HEK293 (cell line): ENCODE measurements at regions not wholly inside any gene's neighbourhood (a gene's known extent, or its start where the extent isn't known, plus 50 kb on each side); places are given as distances from the start of the nearest gene placed in this dataset.
"Not testable (repeated sequence)": the region's sequence is repeated elsewhere in the genome, so short reads cannot be mapped to it uniquely, and the experiment has no call there.

ENCODE experiments used
- CTCF ChIA-PET: fragments of 350-600 bp; formaldehyde crosslinking; extraction: SDS; loops from one replicate; lab custom pipeline; 2021; ENCODE audit warnings: antibody characterized with exemption; lab: Yijun Ruan, JAX
- POLR2A ChIA-PET: fragments of 300-600 bp; formaldehyde crosslinking; extraction: SDS; loops from one replicate; lab custom pipeline; 2020; ENCODE audit warnings: antibody characterized with exemption, inconsistent platforms; lab: Yijun Ruan, JAX
- H3K27ac ChIP-seq: fragments of 200-500 bp; sonication (Bioruptor generic); 2 replicates; pipeline ENCODE4 v1.5.1; 2014; ENCODE audit warnings: low read depth, low read length, control low read depth, inconsistent platforms; ENCODE audit errors: extremely low read depth
- H3K36me3 ChIP-seq, 2 experiments: fragments of 200-500 bp in 1 of 2; sonication (Bioruptor generic) in 1 of 2; 1 replicate in 1 of 2; 2 replicates in 1 of 2; pipeline ENCODE4 v1.5.1; 2014 to 2017; ENCODE audit warnings: inconsistent platforms in 2 of 2, low read length in 2 of 2; ENCODE audit not compliant: control insufficient read depth in 2 of 2, insufficient read depth in 1 of 2
- H3K4me1 ChIP-seq: fragments of 200-500 bp; sonication (Bioruptor generic); 2 replicates; pipeline ENCODE4 v1.5.1; 2014; ENCODE audit warnings: mild to moderate bottlenecking, low read length, inconsistent platforms; ENCODE audit not compliant: control insufficient read depth, insufficient read depth
- H3K4me3 ChIP-seq: 2 replicates; pipeline ENCODE4 v1.5.1; 2011; ENCODE audit warnings: low read depth, mild to moderate bottlenecking, control low read depth, low read length, moderate library complexity
- H3K9me3 ChIP-seq: fragments of 200-500 bp; sonication (Bioruptor generic); 2 replicates; pipeline ENCODE4 v1.5.1; 2014; ENCODE audit warnings: low read depth, low read length, inconsistent platforms; ENCODE audit not compliant: control insufficient read depth, insufficient read depth
- GFI1B ChIP-seq: fragments of 450-650 bp; formaldehyde crosslinking; IDR thresholded peaks from 2 replicates; pipeline ENCODE4 v1.5.1; 2016; ENCODE audit warnings: missing biosample characterization, missing genetic modification characterization
- HOXA7 ChIP-seq: sonication (generic); formaldehyde crosslinking; IDR thresholded peaks from 2 replicates; pipeline ENCODE4 v1.8.1; 2022; ENCODE audit warnings: missing genetic modification reagents, borderline replicate concordance
- HOXD13 ChIP-seq: sonication (generic); formaldehyde crosslinking; IDR thresholded peaks from 2 replicates; pipeline ENCODE4 v1.8.0; 2022; ENCODE audit warnings: missing genetic modification reagents, borderline replicate concordance
- KLF10 ChIP-seq: fragments of 450-650 bp; IDR thresholded peaks from 2 replicates; pipeline ENCODE4 v1.5.1; 2018; ENCODE audit warnings: missing biosample characterization, mild to moderate bottlenecking, missing genetic modification characterization
- KLF7 ChIP-seq: fragments of 450-650 bp; formaldehyde crosslinking; IDR thresholded peaks from 2 replicates; pipeline ENCODE4 v1.5.1; 2016; ENCODE audit warnings: missing biosample characterization, missing genetic modification characterization, borderline replicate concordance
- KLF8 ChIP-seq: fragments of 450-650 bp; formaldehyde crosslinking; IDR thresholded peaks from 2 replicates; pipeline ENCODE4 v1.5.1; 2016; ENCODE audit warnings: missing biosample characterization, missing genetic modification characterization
- REPIN1 ChIP-seq: fragments of 450-650 bp; formaldehyde crosslinking; IDR thresholded peaks from 2 replicates; pipeline ENCODE4 v1.5.1; 2017; ENCODE audit warnings: missing biosample characterization, missing genetic modification characterization, low read depth
- SETDB1 ChIP-seq: IDR thresholded peaks from one replicate; pipeline ENCODE4 v1.6.1; 2017; ENCODE audit warnings: mild to moderate bottlenecking, low read length, moderate library complexity, mixed read lengths; ENCODE audit not compliant: insufficient read length
- SP7 ChIP-seq: fragments of 450-650 bp; formaldehyde crosslinking; IDR thresholded peaks from 2 replicates; pipeline ENCODE4 v1.5.1; 2016; ENCODE audit warnings: missing biosample characterization, missing genetic modification characterization
- ZNF133 ChIP-seq: fragments of 450-650 bp; formaldehyde crosslinking; IDR thresholded peaks from 2 replicates; pipeline ENCODE4 v1.5.1; 2016; ENCODE audit warnings: missing biosample characterization, missing genetic modification characterization
- ZNF202 ChIP-seq: fragments of 450-650 bp; formaldehyde crosslinking; IDR thresholded peaks from 2 replicates; pipeline ENCODE4 v1.5.1; 2016; ENCODE audit warnings: missing biosample characterization, missing genetic modification characterization, borderline replicate concordance
- ZNF223 ChIP-seq: fragments of 450-650 bp; formaldehyde crosslinking; IDR thresholded peaks from 2 replicates; pipeline ENCODE4 v1.5.1; 2016; ENCODE audit warnings: missing biosample characterization, missing genetic modification characterization
- ZNF248 ChIP-seq: fragments of 450-650 bp; formaldehyde crosslinking; IDR thresholded peaks from 2 replicates; pipeline ENCODE4 v1.5.1; 2017; ENCODE audit warnings: missing biosample characterization, missing genetic modification characterization
- ZNF776 ChIP-seq: fragments of 450-650 bp; formaldehyde crosslinking; IDR thresholded peaks from 2 replicates; pipeline ENCODE4 v1.5.0; 2017; ENCODE audit warnings: missing biosample characterization, missing genetic modification characterization, borderline replicate concordance
- ZNF785 ChIP-seq: fragments of 450-650 bp; formaldehyde crosslinking; IDR thresholded peaks from 2 replicates; pipeline ENCODE4 v1.5.1; 2016; ENCODE audit warnings: missing biosample characterization, missing genetic modification characterization
- ZNF791 ChIP-seq: fragments of 450-650 bp; formaldehyde crosslinking; IDR thresholded peaks from 2 replicates; pipeline ENCODE4 v1.5.1; 2016; ENCODE audit warnings: missing biosample characterization, missing genetic modification characterization
- TF ChIP-seq, protein P1 (sequence below): fragments of 450-650 bp; formaldehyde crosslinking; IDR thresholded peaks from 2 replicates; pipeline ENCODE4 v1.5.1; 2016; ENCODE audit warnings: missing biosample characterization, missing genetic modification characterization
- TF ChIP-seq, protein P2 (sequence below): fragments of 450-650 bp; formaldehyde crosslinking; IDR thresholded peaks from 2 replicates; pipeline ENCODE4 v1.5.1; 2016; ENCODE audit warnings: missing biosample characterization, missing genetic modification characterization, borderline replicate concordance

DNA sequence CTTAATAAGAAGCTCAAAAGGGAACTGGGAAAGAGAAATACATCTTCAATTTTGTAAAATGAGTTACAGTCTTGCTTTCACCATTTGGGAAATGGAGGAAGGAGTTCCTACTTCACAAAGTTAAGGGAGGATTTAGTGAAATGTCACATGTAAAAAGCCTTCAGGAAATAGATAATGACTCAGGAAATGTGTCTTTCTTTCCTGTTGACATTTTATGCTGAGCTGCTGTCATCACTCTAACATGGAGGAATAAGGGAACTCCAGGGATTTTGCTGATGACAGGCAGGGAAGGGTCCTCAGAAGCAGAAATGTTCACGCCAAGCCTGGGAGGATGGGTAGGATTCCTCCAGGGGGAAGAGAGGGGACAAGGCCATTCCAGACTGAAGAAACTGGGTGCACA, 251.1 kb downstream of the USP46 start:
- Histone ChIP-seq H3K4me1 (no peaks in the 10 kb centered on the region), H3K27ac (no peak overlapping the region), H3K4me3 (no peak overlapping the region), H3K9me3 (no peaks in the 10 kb centered on the region), H3K36me3 (no peaks in the 10 kb centered on the region)
- TF ChIP-seq ZNF785 (tag by site-specific recombination) (no peak), ZNF248 (tag by site-specific recombination) (no peak), SP7 (tag by site-specific recombination) (no peak), ZNF133 (tag by site-specific recombination) (no peak), KLF8 (tag by site-specific recombination) (no peak), KLF7 (no peak)
- TF ChIP-seq, protein P1, sequence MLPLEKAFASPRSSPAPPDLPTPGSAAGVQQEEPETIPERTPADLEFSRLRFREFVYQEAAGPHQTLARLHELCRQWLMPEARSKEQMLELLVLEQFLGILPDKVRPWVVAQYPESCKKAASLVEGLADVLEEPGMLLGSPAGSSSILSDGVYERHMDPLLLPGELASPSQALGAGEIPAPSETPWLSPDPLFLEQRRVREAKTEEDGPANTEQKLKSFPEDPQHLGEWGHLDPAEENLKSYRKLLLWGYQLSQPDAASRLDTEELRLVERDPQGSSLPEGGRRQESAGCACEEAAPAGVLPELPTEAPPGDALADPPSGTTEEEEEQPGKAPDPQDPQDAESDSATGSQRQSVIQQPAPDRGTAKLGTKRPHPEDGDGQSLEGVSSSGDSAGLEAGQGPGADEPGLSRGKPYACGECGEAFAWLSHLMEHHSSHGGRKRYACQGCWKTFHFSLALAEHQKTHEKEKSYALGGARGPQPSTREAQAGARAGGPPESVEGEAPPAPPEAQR (tag by site-specific recombination) = no peak
- ChIA-PET CTCF (no interaction called here), POLR2A (no interaction called here)

DNA sequence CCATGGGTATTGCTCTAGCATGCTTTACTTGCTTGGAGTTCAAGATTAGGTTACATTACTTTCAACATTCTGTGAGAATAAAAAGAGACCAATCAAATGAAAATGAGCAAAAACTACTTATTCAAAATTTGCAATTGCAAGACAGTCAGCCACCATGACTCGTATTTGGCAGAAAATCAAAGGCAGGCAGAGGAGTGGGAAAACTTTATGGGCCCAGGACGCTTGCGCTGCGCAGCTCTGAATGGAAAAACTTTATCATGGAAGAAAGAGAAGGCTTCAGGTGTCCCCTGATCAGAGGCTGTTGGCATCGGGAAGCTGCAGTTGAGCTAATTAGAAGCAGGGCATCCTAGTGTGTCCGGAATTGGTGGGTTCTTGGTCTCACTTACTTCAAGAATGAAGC, 250.6 kb downstream of the USP46 start:
- no peaks in the 10 kb centered on the region for H3K9me3 ChIP-seq
- H3K27ac ChIP-seq = no peak overlapping the region
- no peaks in the 10 kb centered on the region for H3K4me1 ChIP-seq
- ChIA-PET CTCF (no interaction called here), POLR2A (no interaction called here)
- no peak overlapping the region for H3K4me3 ChIP-seq
- H3K36me3 ChIP-seq = no peaks in the 10 kb centered on the region
- TF ChIP-seq ZNF202 (tag by site-specific recombination) (no peak), SETDB1 (no peak), KLF10 (tag by site-specific recombination) (no peak), GFI1B (tag by site-specific recombination) (no peak), ZNF791 (tag by site-specific recombination) (no peak), ZNF776 (tag by site-specific recombination) (no peak)

DNA sequence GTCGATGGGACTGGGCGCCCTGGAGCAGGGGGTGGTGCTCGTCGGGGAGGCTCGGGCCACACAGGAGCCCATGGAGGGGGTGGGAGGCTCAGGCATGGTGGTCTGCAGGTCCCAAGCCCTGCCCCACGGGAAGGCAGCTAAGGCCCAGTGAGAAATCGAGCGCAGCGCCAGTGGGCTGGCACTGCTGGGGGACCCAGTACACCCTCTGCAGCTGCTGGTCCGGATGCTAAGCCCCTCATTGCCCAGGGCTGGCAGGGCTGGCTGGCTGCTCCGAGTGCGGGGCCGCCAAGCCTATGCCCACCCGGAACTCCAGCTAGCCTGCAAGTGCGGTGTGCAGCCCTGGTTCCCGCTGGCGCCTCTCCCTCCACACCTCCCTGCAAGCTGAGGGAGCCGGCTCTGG, 249.3 kb downstream of the USP46 start:
- H3K9me3 ChIP-seq, H3K36me3 ChIP-seq, H3K4me3 ChIP-seq, H3K27ac ChIP-seq, POLR2A ChIA-PET, H3K4me1 ChIP-seq: not testable (repeated sequence)
- CTCF ChIA-PET = interaction anchor here (0.6 kb wide), 1 partner anchor 1297 kb away, joined by 3 read pairs; no protein-coding TSS in a partner anchor

DNA sequence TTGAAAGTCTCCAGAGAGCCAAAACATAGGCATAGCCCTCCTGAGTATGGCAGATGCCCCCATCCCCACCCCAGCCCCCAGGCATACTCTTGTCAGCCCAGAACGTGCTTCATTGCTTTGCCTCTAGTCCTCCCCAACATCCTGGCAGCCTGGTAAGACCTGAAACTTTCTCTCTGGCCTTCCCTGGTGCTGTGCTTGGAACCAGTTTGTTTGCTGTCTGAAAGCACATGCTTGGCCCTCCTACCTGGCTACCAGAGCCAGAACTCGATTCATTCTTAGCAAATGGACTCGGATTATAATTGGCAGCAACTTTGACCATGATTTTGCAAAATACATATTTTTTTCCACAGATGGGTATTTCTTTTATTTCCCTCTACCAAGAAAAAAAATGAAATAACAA, 248.1 kb downstream of the USP46 start:
- CTCF ChIA-PET = no interaction called here
- TF ChIP-seq HOXD13 (CRISPR knock-in tag) (no peak), ZNF223 (tag by site-specific recombination) (no peak), HOXA7 (CRISPR knock-in tag) (no peak), REPIN1 (tag by site-specific recombination) (no peak)
- TF ChIP-seq, protein P2, sequence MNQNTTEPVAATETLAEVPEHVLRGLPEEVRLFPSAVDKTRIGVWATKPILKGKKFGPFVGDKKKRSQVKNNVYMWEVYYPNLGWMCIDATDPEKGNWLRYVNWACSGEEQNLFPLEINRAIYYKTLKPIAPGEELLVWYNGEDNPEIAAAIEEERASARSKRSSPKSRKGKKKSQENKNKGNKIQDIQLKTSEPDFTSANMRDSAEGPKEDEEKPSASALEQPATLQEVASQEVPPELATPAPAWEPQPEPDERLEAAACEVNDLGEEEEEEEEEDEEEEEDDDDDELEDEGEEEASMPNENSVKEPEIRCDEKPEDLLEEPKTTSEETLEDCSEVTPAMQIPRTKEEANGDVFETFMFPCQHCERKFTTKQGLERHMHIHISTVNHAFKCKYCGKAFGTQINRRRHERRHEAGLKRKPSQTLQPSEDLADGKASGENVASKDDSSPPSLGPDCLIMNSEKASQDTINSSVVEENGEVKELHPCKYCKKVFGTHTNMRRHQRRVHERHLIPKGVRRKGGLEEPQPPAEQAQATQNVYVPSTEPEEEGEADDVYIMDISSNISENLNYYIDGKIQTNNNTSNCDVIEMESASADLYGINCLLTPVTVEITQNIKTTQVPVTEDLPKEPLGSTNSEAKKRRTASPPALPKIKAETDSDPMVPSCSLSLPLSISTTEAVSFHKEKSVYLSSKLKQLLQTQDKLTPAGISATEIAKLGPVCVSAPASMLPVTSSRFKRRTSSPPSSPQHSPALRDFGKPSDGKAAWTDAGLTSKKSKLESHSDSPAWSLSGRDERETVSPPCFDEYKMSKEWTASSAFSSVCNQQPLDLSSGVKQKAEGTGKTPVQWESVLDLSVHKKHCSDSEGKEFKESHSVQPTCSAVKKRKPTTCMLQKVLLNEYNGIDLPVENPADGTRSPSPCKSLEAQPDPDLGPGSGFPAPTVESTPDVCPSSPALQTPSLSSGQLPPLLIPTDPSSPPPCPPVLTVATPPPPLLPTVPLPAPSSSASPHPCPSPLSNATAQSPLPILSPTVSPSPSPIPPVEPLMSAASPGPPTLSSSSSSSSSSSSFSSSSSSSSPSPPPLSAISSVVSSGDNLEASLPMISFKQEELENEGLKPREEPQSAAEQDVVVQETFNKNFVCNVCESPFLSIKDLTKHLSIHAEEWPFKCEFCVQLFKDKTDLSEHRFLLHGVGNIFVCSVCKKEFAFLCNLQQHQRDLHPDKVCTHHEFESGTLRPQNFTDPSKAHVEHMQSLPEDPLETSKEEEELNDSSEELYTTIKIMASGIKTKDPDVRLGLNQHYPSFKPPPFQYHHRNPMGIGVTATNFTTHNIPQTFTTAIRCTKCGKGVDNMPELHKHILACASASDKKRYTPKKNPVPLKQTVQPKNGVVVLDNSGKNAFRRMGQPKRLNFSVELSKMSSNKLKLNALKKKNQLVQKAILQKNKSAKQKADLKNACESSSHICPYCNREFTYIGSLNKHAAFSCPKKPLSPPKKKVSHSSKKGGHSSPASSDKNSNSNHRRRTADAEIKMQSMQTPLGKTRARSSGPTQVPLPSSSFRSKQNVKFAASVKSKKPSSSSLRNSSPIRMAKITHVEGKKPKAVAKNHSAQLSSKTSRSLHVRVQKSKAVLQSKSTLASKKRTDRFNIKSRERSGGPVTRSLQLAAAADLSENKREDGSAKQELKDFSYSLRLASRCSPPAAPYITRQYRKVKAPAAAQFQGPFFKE (tag by site-specific recombination) = no peak
- TF ChIP-seq, all 188 proteins: peak for 0
- POLR2A ChIA-PET = no interaction called here
- Histone ChIP-seq H3K4me1 (no peaks in the 10 kb centered on the region), H3K36me3 (no peaks in the 10 kb centered on the region), H3K27ac (no peak overlapping the region), H3K9me3 (no peaks in the 10 kb centered on the region), H3K4me3 (no peak overlapping the region)
